Fibroblast of lung (primary cell): ENCODE measurements at regions not wholly inside any gene's neighbourhood (a gene's known extent, or its start where the extent isn't known, plus 50 kb on each side); places are given as distances from the start of the nearest gene placed in this dataset.

Experiments
- EZH2 ChIP-seq: IDR thresholded peaks from 2 replicates; pipeline ENCODE4 v1.5.1; 2012; ENCODE audit warnings: low read length, control low read depth, mild to moderate bottlenecking; ENCODE audit errors: missing control alignments
- TF ChIP-seq, protein P1 (sequence below), 2 donors: IDR thresholded peaks in 1 of 2; conservative IDR thresholded peaks in 1 of 2; 1 replicate in 1 of 2; 2 replicates in 1 of 2; pipeline ENCODE4 v1.5.1; 2011 to 2012; ENCODE audit warnings: low read length in 2 of 2, control low read depth in 1 of 2, inconsistent platforms in 1 of 2, low read depth in 1 of 2, mild to moderate bottlenecking in 1 of 2

DNA sequence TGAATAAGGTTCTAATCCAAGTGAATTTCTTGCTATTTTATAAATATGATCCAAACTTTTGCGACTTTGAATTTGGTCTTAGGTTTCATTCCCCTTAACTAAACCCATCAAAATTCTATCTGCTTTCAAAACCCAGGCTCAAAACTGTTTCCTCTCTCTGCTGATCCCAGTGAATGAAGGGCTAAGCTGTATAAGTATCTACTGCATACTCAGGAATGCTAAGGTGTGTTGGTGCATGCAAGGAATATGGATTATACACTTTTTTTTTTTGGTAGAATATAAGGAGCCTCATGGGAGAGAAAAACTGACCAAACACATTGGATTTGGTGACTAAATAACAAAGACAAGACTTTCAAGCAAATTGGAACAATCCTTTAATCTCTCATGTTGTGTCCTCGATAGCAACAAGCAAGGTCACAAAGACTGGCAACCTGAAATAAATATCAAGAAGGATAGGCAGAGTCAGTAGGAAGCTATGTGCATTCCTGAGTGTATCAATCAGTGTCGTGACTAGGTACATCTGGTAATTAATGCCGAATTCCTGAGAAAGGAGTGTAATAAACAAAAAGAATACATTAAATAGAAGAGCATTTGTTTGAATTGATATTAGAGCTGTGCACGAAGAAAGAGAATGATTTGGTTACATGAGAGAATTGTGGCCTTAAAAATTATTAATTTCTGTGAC is 74.3 kb upstream of the KCTD8 start:
- TF ChIP-seq, protein P1, sequence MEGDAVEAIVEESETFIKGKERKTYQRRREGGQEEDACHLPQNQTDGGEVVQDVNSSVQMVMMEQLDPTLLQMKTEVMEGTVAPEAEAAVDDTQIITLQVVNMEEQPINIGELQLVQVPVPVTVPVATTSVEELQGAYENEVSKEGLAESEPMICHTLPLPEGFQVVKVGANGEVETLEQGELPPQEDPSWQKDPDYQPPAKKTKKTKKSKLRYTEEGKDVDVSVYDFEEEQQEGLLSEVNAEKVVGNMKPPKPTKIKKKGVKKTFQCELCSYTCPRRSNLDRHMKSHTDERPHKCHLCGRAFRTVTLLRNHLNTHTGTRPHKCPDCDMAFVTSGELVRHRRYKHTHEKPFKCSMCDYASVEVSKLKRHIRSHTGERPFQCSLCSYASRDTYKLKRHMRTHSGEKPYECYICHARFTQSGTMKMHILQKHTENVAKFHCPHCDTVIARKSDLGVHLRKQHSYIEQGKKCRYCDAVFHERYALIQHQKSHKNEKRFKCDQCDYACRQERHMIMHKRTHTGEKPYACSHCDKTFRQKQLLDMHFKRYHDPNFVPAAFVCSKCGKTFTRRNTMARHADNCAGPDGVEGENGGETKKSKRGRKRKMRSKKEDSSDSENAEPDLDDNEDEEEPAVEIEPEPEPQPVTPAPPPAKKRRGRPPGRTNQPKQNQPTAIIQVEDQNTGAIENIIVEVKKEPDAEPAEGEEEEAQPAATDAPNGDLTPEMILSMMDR (conservative IDR thresholded peaks at IDR 0.05 in 1 of 2, IDR thresholded peaks at IDR 0.05 in 1 of 2; ENCODE audit: low read depth in 1 of 2, low read length in 2 of 2), result no peak
- TF ChIP-seq EZH2, result no peak
